ENCODE measurements at regions not wholly inside any gene's neighbourhood (a gene's known extent, or its start where the extent isn't known, plus 50 kb on each side); places are given as distances from the start of the nearest gene placed in this dataset.

DNA sequence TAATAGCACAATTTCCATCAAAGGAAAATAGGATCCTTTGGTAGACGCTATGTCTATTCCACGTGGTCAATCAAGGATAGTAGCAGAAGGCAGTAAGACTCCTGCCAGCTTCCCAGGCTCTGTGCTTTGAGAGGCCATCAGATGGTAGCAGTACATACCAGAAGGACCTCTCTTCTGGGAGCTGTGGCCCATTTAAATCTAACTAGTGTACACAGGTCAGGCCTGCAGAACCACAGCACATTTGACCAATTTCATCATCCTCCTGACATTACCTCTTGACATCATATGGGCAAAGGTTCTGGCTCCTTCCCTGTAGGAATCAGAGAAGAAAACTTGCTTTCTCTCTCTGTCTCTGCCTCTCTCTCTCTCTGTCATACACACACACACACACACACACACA is 229.6 kb upstream of the HTR2A start:
- Histone ChIP-seq H3K27me3 (ENCODE audit: insufficient read depth, poor library complexity, severe bottlenecking) (no peaks in the 10 kb centered on the region), H3K36me3 (ENCODE audit: low read depth) (no peaks in the 10 kb centered on the region), H3K4me1 (ENCODE audit: insufficient read depth, poor library complexity, severe bottlenecking) (peaks cover 2% of the 10 kb centered on the region), H3K4me3 (ENCODE audit: severe bottlenecking) (no peak overlapping the region), H3K27ac (ENCODE audit: poor library complexity, severe bottlenecking) (no peak overlapping the region), H3K9me3 (ENCODE audit: severe bottlenecking) (no peaks in the 10 kb centered on the region)
- ATAC-seq (ENCODE audit: low read depth) (no peak), DNase-seq (ENCODE audit: low spot score) (no peak)
- TF ChIP-seq, protein P1, sequence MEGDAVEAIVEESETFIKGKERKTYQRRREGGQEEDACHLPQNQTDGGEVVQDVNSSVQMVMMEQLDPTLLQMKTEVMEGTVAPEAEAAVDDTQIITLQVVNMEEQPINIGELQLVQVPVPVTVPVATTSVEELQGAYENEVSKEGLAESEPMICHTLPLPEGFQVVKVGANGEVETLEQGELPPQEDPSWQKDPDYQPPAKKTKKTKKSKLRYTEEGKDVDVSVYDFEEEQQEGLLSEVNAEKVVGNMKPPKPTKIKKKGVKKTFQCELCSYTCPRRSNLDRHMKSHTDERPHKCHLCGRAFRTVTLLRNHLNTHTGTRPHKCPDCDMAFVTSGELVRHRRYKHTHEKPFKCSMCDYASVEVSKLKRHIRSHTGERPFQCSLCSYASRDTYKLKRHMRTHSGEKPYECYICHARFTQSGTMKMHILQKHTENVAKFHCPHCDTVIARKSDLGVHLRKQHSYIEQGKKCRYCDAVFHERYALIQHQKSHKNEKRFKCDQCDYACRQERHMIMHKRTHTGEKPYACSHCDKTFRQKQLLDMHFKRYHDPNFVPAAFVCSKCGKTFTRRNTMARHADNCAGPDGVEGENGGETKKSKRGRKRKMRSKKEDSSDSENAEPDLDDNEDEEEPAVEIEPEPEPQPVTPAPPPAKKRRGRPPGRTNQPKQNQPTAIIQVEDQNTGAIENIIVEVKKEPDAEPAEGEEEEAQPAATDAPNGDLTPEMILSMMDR (IDR thresholded peaks at IDR 0.05; ENCODE audit: poor library complexity, severe bottlenecking): no peak

DNA sequence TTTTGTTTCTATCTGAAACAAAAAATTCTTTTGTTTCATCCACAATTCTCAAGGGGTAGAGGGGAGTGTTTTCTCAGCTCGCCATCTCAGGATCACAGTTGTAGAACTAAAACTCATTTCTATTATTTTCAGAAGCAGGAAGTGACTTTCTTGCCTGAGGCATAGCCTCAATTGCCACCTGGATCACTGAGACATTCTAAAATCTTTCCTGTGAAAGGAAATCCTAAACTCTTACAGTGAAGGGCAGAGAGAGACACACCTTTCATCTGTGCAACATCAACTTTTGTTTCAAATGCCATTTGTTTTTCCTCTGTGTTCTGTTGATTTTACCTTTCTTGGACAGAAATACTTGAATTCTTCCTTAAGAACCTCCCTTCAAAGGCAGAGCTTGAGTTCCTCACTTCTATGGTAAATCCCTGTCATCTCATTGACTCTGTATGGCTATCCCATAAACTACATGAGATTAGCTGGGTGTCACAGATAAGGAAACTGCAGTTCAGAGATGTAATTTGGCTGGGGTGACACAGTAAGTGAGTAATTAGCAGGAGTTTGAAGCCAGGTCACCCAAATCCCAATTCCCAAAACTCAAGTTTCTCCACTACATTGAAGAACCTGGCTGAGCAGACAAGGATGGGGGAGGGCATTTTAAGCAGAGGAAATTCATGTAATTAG is 224.4 kb upstream of the HTR2A start:
- TF ChIP-seq, protein P1 (IDR thresholded peaks at IDR 0.05; ENCODE audit: poor library complexity, severe bottlenecking): no peak
- Histone ChIP-seq H3K4me1 (ENCODE audit: insufficient read depth, poor library complexity, severe bottlenecking) (peaks cover 13% of the 10 kb centered on the region), H3K4me3 (ENCODE audit: severe bottlenecking) (no peak overlapping the region), H3K9me3 (ENCODE audit: severe bottlenecking) (no peaks in the 10 kb centered on the region), H3K36me3 (ENCODE audit: low read depth) (no peaks in the 10 kb centered on the region), H3K27ac (ENCODE audit: poor library complexity, severe bottlenecking) (peak overlapping the region; percentile 44), H3K27me3 (ENCODE audit: insufficient read depth, poor library complexity, severe bottlenecking) (no peaks in the 10 kb centered on the region)
- no peak for DNase-seq (ENCODE audit: low spot score)
- no peak; the same call in 2 of the 3 replicates for ATAC-seq (ENCODE audit: low read depth)

DNA sequence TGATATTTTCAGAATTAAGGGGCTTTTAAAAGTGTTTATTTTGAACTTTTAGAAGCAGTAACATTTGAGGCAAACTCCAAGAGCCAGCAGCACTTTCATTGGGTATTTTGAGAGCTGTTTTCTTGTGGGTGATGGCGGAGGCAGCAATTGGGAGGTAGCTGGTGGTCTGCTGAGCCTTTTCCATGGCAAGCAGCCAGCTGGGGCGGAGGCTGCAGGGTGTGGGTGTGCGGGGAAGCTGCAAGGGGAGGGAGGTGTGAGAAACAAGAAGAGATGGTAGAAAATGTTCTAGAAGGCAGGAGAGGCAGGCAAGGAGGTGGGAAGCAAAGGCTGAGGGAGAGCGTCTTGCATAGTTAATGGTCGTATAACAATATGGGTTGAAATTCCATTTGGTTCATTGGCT is 223.4 kb upstream of the HTR2A start:
- Histone ChIP-seq H3K36me3 (ENCODE audit: low read depth) (no peaks in the 10 kb centered on the region), H3K4me1 (ENCODE audit: insufficient read depth, poor library complexity, severe bottlenecking) (peaks cover 13% of the 10 kb centered on the region), H3K4me3 (ENCODE audit: severe bottlenecking) (no peak overlapping the region), H3K27ac (ENCODE audit: poor library complexity, severe bottlenecking) (no peak overlapping the region), H3K9me3 (ENCODE audit: severe bottlenecking) (no peaks in the 10 kb centered on the region), H3K27me3 (ENCODE audit: insufficient read depth, poor library complexity, severe bottlenecking) (no peaks in the 10 kb centered on the region)
- TF ChIP-seq, protein P1 (IDR thresholded peaks at IDR 0.05; ENCODE audit: poor library complexity, severe bottlenecking): no peak
- no peak for DNase-seq (ENCODE audit: low spot score)
- ATAC-seq (ENCODE audit: low read depth): no peak

DNA sequence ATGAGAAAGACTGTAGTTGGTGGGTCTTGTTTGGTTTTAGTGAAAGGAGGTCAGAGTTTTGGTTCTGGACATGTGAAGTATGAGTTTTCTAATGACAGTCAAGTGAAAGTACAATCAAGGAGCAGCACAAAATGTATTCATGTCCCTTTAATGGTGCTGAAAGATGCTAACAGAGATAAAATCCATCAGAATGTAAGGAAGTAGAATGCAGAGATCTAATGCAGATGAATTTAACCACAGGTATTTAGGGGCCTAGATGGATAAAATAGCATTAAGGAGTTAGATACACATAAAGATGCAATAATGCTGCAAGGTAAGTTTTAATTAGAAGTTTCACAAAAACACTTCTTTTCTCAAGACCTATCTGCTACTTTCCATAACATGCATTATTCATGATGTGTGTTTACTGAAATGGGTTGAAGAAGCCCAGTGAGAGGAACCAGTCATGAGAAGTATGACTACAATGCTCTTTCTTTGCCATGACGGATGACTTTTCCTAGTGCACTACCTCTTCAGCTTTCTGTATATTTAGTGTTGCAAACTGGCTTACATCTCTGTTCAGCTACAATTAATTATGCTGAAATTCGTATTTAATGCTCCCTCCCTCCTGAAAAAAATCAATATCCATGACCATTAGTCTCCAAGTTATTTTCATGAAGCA is 222.9 kb upstream of the HTR2A start:
- no peak overlapping the region for H3K4me3 ChIP-seq (ENCODE audit: severe bottlenecking)
- no peaks in the 10 kb centered on the region for H3K36me3 ChIP-seq (ENCODE audit: low read depth)
- TF ChIP-seq, protein P1 (IDR thresholded peaks at IDR 0.05; ENCODE audit: poor library complexity, severe bottlenecking): no peak
- no peak overlapping the region for H3K27ac ChIP-seq (ENCODE audit: poor library complexity, severe bottlenecking)
- peaks cover 13% of the 10 kb centered on the region for H3K4me1 ChIP-seq (ENCODE audit: insufficient read depth, poor library complexity, severe bottlenecking)
- H3K27me3 ChIP-seq (ENCODE audit: insufficient read depth, poor library complexity, severe bottlenecking): no peaks in the 10 kb centered on the region
- no peak for DNase-seq (ENCODE audit: low spot score)
- ATAC-seq (ENCODE audit: low read depth): no peak
- H3K9me3 ChIP-seq (ENCODE audit: severe bottlenecking): no peaks in the 10 kb centered on the region

DNA sequence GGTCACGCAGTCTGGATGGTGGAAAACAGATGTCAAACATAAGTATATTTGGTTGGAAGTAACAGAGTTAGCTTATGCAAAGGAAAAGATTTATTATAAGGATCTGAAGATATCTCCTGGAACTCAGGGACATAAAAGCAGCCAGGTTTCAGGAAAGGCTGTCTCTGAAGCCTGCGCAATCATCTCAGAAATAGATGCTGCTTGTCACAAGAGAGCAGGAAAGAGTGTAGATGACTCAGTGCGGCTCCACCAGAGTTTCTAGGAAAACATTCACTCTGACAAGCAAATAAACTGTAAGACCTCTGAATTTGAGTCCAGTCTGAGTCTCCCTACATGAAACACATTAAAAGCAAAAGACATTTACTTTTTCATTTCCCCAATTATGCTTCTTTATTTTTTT is 220.4 kb upstream of the HTR2A start:
- TF ChIP-seq, protein P1 (IDR thresholded peaks at IDR 0.05; ENCODE audit: poor library complexity, severe bottlenecking): no peak
- Histone ChIP-seq H3K4me3 (ENCODE audit: severe bottlenecking) (no peak overlapping the region), H3K9me3 (ENCODE audit: severe bottlenecking) (no peaks in the 10 kb centered on the region), H3K36me3 (ENCODE audit: low read depth) (no peaks in the 10 kb centered on the region), H3K4me1 (ENCODE audit: insufficient read depth, poor library complexity, severe bottlenecking) (peaks cover 17% of the 10 kb centered on the region), H3K27me3 (ENCODE audit: insufficient read depth, poor library complexity, severe bottlenecking) (no peaks in the 10 kb centered on the region), H3K27ac (ENCODE audit: poor library complexity, severe bottlenecking) (no peak overlapping the region)
- DNase-seq (ENCODE audit: low spot score) (no peak), ATAC-seq (ENCODE audit: low read depth) (0 out of 3 replicates have a peak, but pooled peaks have one; percentile 27)

All from RWPE2 (cell line).